GM18505 (cell line): ENCODE measurements at regions not wholly inside any gene's neighbourhood (a gene's known extent, or its start where the extent isn't known, plus 50 kb on each side); places are given as distances from the start of the nearest gene placed in this dataset.

Source experiments
- ATAC-seq: cut with Tn5 transposase; IDR thresholded peaks from one replicate; pipeline ENCODE4 v1.9.1; 2021; ENCODE audit not compliant: unreplicated experiment
- POLR2A ChIP-seq: IDR thresholded peaks from 4 replicates; pipeline ENCODE4 v1.6.1; 2011; ENCODE audit warnings: borderline replicate concordance; ENCODE audit not compliant: insufficient read depth, insufficient read length; ENCODE audit errors: extremely low read depth

DNA sequence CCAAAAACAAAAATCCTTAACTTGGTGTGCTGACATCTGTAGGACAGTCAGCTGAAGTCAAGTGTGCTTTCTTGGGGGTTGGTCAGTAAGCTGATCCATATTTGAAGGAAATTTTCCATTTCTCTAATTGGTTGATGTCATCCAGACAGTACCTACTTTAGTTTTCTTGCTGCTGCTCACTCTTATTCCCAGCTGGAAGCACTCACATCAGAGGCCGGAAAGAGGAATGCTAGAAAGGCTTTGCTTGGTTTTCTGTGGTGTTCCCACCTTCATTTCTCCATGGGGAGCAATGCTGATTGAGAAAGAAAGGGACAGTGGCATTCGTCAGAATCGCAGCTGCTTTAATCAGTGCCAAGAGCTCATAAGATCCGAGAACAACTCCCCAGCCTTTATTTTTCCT, 227.0 kb downstream of the C4orf33 start:
- TF ChIP-seq POLR2A, result no peak
- ATAC-seq, result no peak

DNA sequence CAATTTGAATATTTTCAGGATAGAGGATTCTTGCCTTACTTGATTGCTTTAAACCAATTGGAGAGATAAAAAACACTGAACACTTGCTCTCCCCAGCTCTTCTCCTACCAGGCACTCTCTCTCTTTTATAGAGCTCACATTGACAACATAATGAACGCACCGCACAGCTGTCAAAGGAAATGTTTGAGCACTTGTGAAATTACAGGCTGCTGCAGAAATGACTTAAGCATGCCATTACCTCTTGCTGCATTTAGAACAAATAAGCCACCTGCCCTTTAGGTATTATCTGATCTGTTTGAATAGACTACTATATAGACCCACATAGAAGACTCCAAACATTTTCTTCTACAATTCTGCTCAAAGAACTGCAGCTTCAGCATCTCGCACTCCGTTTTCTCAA, 227.7 kb downstream of the C4orf33 start:
- no peak for ATAC-seq
- TF ChIP-seq POLR2A, result no peak

DNA sequence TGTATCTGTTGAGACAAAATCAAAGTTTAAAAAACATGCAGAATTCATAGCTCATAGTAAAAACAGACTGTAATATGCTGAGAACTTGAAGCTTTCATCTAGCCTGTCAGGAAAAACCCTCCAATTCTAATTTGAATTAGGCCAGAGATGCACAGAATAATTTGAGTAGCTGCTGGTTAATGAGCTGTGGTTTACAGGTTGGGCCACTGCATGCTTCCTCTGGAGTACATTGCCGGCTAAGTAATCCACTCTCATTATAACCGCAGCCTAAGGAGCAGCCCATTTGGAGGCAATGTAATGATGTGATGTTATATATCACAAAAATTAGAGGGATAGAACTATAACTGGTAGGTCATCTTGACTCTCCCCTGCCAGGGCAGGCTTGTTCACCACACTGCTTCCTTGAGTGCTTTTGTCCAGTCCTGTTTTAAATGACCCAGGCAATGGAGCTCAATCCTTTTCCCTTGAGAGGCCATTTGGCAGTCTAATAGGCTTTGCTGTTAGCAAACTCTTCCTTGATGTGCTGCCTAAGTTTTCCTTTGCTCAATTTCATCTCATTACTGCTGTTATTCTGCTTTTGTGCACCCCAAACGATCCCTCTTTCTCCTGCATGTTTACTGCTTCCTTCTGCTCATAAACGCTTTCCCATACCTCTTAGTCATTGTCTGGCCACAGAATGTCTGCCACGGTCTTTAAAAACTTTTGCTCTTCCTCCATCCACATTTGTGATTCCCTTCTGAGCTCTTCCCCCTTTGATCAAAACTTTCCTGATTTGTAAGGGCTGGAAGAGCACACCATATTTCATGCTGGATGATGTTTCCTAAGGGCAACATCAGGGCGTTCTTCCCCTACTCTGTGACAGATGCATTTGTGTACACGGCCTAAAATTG, 230.9 kb downstream of the C4orf33 start:
- no peak for ATAC-seq
- TF ChIP-seq POLR2A, result no peak

DNA sequence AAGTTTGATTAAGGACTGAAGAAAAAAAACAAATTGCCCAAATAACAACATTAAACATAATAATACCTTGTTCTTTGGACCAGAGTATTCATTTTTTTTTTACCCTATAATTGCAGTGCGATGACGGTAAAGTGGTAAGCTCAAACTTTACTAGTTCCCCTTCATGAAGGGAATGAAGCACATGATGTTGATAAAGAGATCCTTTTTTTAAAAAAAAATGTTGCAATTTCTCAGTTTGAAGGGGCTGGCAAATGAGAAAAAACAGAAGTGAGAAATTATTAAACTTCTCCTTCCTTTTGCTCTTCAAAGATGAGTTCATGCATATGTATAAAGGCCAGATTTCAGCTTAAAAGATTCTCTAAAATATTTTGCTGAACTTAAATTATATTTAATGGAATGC, 231.7 kb downstream of the C4orf33 start:
- no peak for ATAC-seq

DNA sequence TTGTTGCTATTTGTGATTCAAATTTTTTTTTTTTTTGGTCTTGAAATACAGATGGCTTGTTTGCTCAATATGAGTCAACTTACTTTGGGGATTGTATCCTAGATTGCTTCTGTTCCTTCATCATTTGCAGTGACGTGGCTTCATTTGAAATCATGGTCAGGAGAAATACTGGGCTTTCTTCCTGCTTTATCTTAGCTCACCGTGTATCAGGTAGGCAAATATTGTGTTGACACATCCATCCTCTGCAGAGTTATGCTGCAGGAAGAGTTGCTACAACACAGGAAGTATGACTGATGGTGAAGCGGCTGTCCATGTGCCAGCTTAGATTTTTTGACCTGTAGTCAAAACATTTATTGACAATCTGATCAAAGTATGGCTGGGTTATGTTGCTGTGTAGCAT, 232.2 kb downstream of the C4orf33 start:
- ATAC-seq, result no peak
- TF ChIP-seq POLR2A, result no peak

More for the DNA sequence above, 231.7 kb downstream of the C4orf33 start:
- TF ChIP-seq POLR2A, result no peak

DNA sequence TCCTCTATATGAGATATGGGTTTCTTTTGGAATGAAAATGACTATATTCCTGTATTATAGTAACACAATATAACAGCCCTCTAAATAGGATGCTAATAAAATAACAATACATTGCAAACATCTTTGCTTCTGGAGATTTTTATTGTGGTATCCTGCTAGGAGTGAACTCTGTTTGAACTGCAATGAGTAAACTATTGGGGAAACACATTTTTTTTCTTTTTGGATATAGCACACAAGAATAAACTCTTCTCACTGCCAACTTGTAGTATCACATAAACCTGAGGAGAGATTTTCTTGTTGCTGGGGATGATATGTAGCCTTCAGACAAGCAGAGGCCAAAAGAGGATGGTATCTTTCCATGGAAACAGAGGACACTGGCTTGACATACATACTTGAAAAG, 238.2 kb downstream of the C4orf33 start:
- no peak for ATAC-seq
- TF ChIP-seq POLR2A, result no peak

DNA sequence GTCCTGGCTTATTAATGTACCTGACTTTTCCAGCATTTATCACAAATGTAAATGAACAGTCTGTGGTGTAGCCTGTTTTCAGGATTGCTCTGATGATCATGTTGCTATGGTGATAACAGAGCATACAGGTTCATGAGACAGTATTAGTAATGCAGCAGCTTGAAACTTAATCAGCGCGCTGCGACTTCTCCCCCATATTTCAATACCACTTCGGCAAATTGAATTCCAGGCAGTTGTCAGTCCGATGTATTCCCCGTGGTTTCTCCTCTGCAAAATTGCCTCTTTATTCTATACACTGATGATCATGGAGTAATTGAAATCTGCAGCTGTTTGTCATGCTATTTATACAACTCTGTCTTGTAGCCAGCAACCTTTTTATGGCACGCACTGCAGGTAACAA, 239.3 kb downstream of the C4orf33 start:
- TF ChIP-seq POLR2A, result no peak
- ATAC-seq, result no peak

DNA sequence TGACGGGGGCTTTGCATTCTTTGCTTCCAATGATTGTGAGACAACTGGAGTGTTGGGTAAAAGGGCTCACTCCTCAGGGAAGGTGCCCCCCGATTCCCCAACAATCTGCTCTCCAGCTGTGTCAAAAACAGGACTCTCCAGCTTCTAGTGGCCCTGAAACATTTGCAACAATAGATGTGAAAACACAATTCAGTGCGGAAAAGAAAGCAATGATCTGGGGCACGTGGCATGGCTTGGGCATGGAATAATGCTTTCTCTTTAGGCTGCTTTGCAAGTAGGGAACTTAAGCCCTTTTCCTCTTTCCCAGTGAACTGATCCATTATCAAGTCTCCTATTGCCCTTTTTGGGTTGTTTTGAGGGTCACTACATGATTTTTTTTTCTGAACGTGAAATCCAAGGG, 239.9 kb downstream of the C4orf33 start:
- no peak for ATAC-seq
- no peak for TF ChIP-seq POLR2A

DNA sequence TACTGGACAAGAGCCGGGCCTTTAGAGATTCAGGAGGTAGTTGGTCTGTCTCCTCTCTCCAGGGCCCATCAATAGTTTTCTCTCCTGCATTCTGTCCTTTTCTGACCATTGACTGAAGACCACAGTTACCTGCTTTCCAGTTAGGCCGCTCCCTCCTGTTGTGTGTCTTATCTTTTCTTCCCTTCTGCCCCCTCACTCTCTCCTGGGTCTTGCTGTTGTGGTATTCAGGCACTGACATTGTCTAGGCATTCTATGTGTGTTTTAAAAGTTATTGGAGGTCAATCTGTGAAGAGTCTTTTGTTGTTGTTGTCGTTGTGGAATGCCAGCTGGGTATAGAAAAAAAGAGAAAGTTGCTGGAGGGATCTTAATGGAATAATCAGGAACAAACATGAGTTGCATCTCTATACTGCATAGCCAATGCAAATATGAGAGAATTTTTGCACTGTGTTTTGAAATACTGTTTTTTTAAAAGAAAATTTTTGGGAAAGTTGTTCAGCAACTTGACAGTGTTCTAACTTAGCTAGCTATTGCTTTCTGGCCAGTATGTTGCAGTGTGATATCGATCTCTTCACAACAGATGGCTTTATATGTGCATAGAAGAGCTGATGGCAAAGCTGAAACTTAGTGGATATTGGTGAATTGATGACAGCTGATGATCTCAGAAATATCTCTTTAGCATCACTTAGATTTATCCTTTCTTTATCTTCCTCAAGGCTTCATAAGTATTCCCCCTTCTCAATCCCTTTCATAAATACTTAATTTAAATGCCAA, 240.7 kb downstream of the C4orf33 start:
- no peak for ATAC-seq
- TF ChIP-seq POLR2A, result no peak

DNA sequence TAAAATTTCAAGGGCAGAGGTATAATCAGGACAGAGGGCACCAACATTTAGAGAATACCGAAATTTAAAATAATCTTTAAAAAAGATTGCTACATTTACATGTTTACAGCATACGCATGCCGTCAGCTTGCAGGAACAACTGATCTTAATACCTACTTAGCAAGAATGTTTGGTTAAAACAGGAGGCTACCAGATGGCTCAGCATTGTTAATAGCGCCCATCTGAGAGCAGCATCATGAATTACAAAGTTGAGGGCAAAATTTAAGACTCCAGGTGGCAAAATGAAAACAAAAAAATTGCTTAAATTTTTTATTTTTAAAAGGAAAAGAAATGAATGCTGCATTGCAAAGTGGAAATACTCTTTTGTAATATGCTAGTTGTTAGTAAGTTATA, 241.3 kb downstream of the C4orf33 start:
- no peak for TF ChIP-seq POLR2A
- no peak for ATAC-seq

DNA sequence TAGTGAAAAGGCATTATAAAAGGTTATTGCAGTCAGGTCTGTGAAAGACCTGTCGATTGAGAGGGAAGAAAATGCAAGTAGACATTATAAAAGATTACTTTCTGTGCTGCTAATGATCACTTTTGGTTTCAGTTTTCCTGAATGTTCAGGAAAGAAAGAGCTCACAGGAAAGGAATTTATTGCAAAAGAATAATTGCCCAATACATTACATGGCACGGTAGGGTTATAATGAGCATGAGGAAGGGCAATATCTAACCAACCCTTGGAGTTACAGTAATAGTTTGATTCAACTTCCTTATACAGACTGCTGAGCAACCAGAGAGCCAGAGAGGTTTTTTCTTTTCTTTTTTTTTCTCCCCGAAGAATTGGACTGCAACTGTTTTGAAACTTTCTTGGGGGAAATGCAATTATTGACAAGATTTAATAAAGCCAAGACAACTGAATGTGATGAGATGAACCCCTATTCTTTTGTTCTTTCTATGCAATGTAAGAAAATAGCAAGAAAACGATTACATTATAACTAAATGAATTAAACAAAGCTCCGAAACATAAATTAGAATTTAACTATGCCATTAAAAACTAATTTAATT, 247.0 kb downstream of the C4orf33 start:
- TF ChIP-seq POLR2A, result no peak
- ATAC-seq, result no peak

DNA sequence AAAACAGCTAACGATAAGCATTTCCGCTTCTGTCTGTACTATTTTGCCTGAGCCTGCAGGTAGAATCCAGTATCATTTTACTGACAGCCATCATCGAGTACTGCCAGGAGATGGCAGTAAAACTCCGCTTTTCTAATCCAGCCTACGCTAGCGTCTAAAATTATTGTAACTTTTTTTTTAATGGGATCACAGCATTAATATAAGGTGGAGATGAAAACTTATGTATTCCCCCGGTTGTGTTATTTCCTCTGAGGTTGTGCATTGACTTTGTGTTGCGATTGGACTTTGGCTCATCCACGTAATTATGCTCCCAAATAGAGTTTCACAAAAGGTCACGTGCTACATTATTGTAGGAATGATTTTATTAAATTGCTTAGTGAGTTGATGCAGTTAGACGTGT, 248.1 kb downstream of the C4orf33 start:
- TF ChIP-seq POLR2A, result no peak
- no peak for ATAC-seq

DNA sequence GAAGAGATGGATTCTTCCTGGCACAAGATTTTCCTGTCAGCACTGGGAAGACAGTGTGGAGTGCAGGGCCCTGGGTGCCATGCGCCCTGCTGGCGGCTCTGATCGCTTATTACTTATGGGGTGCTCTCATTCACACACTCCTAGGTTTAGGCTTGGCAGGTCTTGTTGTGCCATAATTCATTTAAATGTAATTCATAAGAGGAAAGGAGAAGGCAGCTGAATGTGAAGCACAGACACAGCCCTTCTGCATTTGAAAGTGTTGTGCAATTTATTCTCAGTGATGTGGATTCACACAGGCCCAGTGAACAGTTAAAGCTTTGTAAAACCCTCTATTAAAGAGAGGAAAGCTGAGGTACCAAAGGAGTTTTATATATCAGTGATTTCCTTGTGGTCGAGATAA, 249.7 kb downstream of the C4orf33 start:
- no peak for TF ChIP-seq POLR2A
- ATAC-seq, result no peak

DNA sequence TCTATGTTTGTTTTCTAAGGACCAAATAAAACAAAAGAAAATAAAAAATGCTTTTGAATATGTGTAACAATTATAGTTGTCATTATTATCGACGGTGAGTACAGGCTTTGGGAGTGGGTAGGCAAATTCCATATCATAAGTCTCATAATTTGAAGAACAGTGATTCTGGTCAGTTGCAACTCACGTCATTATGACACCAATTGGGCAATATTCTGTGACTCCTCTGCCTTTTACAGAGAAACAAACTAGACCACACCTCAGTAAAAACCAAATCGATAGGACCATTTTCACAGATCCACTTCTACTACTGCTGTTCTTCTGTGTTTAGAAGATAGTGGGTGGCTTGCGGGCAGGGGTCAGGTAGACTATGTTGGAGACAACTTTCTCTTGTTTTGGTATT, 250.1 kb downstream of the C4orf33 start:
- no peak for TF ChIP-seq POLR2A
- no peak for ATAC-seq

DNA sequence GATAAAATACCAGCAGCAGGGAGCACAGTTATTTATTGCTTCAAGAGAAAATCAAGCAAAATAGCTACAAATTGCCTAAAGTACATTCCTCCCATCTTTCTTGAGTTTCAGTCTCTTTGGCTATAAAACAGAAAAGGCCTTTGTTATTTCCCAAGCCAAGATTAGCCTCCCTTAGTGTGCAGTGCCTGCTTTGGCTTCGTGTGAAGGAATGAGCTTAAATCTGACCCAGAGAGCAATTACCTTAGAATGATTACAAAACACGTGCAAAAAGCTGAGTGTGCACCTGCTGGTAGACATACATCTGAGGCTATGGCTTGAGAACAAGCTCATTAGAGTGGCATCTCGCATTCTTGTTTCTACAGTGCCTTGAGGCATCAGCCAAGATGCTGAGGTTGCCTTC, 250.8 kb downstream of the C4orf33 start:
- no peak for TF ChIP-seq POLR2A

More for the DNA sequence above, 250.8 kb downstream of the C4orf33 start:
- ATAC-seq, result no peak
